OCI-LY3 (cell line): ENCODE measurements at regions not wholly inside any gene's neighbourhood (a gene's known extent, or its start where the extent isn't known, plus 50 kb on each side); places are given as distances from the start of the nearest gene placed in this dataset.

Source experiments
- H2AFZ ChIP-seq: fragments of 200-600, 300-600 bp; shearing (Covaris generic); 2 replicates; pipeline ENCODE4 v1.6.0; 2014; ENCODE audit warnings: antibody characterized with exemption, low read depth, low read length
- H3K27ac ChIP-seq: fragments of 200-600, 300-600 bp; sonication (generic); 2 replicates; pipeline ENCODE4 v1.5.1; 2014; ENCODE audit warnings: mild to moderate bottlenecking, low read length, moderate library complexity, mixed read lengths
- H3K27me3 ChIP-seq: fragments of 200-600, 300-600 bp; sonication (generic); 2 replicates; pipeline ENCODE4 v1.6.1; 2014; ENCODE audit warnings: low read depth, low read length, mixed read lengths
- H3K36me3 ChIP-seq: fragments of 200-600, 300-600 bp; sonication (generic); replicated peaks from 2 replicates; pipeline ENCODE3; 2014; ENCODE audit warnings: low read depth, low read length, mixed read lengths
- H3K4me1 ChIP-seq: fragments of 300-600, 200-600 bp; sonication (generic); 2 replicates; pipeline ENCODE4 v1.6.1; 2014; ENCODE audit warnings: low read length, mixed read lengths
- H3K4me2 ChIP-seq: fragments of 200-600, 300-600 bp; sonication (generic); 2 replicates; pipeline ENCODE4 v1.6.1; 2014; ENCODE audit warnings: low read length, mixed read lengths
- H3K4me3 ChIP-seq: fragments of 300-600, 200-600 bp; sonication (generic); 2 replicates; pipeline ENCODE4 v1.5.1; 2014; ENCODE audit warnings: antibody characterized with exemption, mild to moderate bottlenecking, low read length, moderate library complexity
- H3K79me2 ChIP-seq: fragments of 300-600, 200-600 bp; shearing (Covaris generic); 2 replicates; pipeline ENCODE4 v1.6.1; 2014; ENCODE audit warnings: mild to moderate bottlenecking, low read length, mixed read lengths
- H3K9ac ChIP-seq: fragments of 300-600, 200-600 bp; shearing (Covaris generic); 2 replicates; pipeline ENCODE4 v1.6.0; 2014; ENCODE audit warnings: mild to moderate bottlenecking, low read length, moderate library complexity
- H3K9me3 ChIP-seq: fragments of 200-600, 300-600 bp; shearing (Covaris generic); 2 replicates; pipeline ENCODE4 v1.6.1; 2014; ENCODE audit warnings: low read length, mixed read lengths; ENCODE audit not compliant: insufficient read depth
- H4K20me1 ChIP-seq: fragments of 200-600, 300-600 bp; sonication (generic); 2 replicates; pipeline ENCODE4 v1.6.1; 2016; ENCODE audit warnings: low read length, mixed read lengths; ENCODE audit not compliant: insufficient read depth
- CTCF ChIP-seq: fragments of 200-600, 300-600 bp; sonication (generic); IDR thresholded peaks from 2 replicates; pipeline ENCODE4 v1.5.1; 2014; ENCODE audit warnings: antibody characterized with exemption, low read length, low read depth
- EZH2phosphoT487 ChIP-seq: fragments of 200-600 bp; shearing (Covaris generic); IDR thresholded peaks from 2 replicates; pipeline ENCODE4 v1.6.1; 2018; ENCODE audit warnings: antibody characterized with exemption, mixed run types, low read depth

- Histone ChIP-seq H3K27me3 (no peaks in the 10 kb centered on the region), H3K9me3 (no peaks in the 10 kb centered on the region), H3K27ac (no peak overlapping the region), H3K79me2 (no peaks in the 10 kb centered on the region), H3K36me3 (no peaks in the 10 kb centered on the region), H3K4me2 (no peak overlapping the region), H3K4me1 (peaks cover 7% of the 10 kb centered on the region; the same call in 1 of the 2 replicates), H2AFZ (no peak overlapping the region), H3K4me3 (no peak overlapping the region), H3K9ac (no peak overlapping the region), H4K20me1 (no peaks in the 10 kb centered on the region)
- no peak for TF ChIP-seq CTCF
- TF ChIP-seq EZH2phosphoT487: no peak
Observed at GRCh38 chr12:114924946-114925475, 241.0 kb upstream of the TBX3 start.

- TF ChIP-seq CTCF (no peak), EZH2phosphoT487 (no peak)
- Histone ChIP-seq H3K4me2 (no peak overlapping the region), H3K79me2 (no peaks in the 10 kb centered on the region), H4K20me1 (no peaks in the 10 kb centered on the region), H3K4me1 (peaks cover 7% of the 10 kb centered on the region; the same call in 1 of the 2 replicates), H3K27ac (no peak overlapping the region), H3K9ac (no peak overlapping the region), H3K27me3 (no peaks in the 10 kb centered on the region), H2AFZ (no peak overlapping the region), H3K9me3 (no peaks in the 10 kb centered on the region), H3K36me3 (no peaks in the 10 kb centered on the region), H3K4me3 (no peak overlapping the region)
Observed at GRCh38 chr12:114921781-114922180, 237.8 kb upstream of the TBX3 start.

- Histone ChIP-seq H3K4me3 (no peak overlapping the region), H2AFZ (no peak overlapping the region), H3K4me2 (no peak overlapping the region), H4K20me1 (no peaks in the 10 kb centered on the region), H3K27ac (no peak overlapping the region), H3K27me3 (no peaks in the 10 kb centered on the region), H3K9ac (no peak overlapping the region), H3K9me3 (no peaks in the 10 kb centered on the region), H3K79me2 (no peaks in the 10 kb centered on the region), H3K4me1 (peaks cover 7% of the 10 kb centered on the region; the same call in 1 of the 2 replicates), H3K36me3 (no peaks in the 10 kb centered on the region)
- TF ChIP-seq CTCF: no peak
- no peak for TF ChIP-seq EZH2phosphoT487
Observed at GRCh38 chr12:114920771-114921554, 237.0 kb upstream of the TBX3 start.

GRCh38 chr12:114919479-114919878, 235.5 kb upstream of the TBX3 start:
- Histone ChIP-seq H3K9ac (no peak overlapping the region), H3K4me1 (peaks cover 7% of the 10 kb centered on the region; the same call in 1 of the 2 replicates)

More at GRCh38 chr12:114919479-114919878, 235.5 kb upstream of the TBX3 start:
- Histone ChIP-seq H3K27me3 (no peaks in the 10 kb centered on the region), H3K27ac (no peak overlapping the region), H4K20me1 (no peaks in the 10 kb centered on the region), H3K4me2 (no peak overlapping the region), H3K4me3 (no peak overlapping the region), H2AFZ (no peak overlapping the region), H3K36me3 (no peaks in the 10 kb centered on the region), H3K9me3 (no peaks in the 10 kb centered on the region), H3K79me2 (no peaks in the 10 kb centered on the region)
- TF ChIP-seq CTCF: no peak
- TF ChIP-seq EZH2phosphoT487: no peak
